ENCODE measurements at regions not wholly inside any gene's neighbourhood (a gene's known extent, or its start where the extent isn't known, plus 50 kb on each side); places are given as distances from the start of the nearest gene placed in this dataset.

- TF ChIP-seq CTCF (IDR thresholded peaks at IDR 0.05) (no peak), EP300 (IDR thresholded peaks at IDR 0.05) (no peak), POLR2AphosphoS5 (IDR thresholded peaks at IDR 0.05) (no peak)
- H3K27me3 ChIP-seq: peaks cover 58% of the 10 kb centered on the region
- ATAC-seq: no peak
- no peak overlapping the region for H3K27ac ChIP-seq
- H3K4me1 ChIP-seq: no peaks in the 10 kb centered on the region
- 50 to 70% methylated on average over 2 of the region's 2 CpGs for WGBS, 2 donors (ENCODE audit: low coverage in 1 of 2)
- H3K9me3 ChIP-seq: peaks cover 0 to 13% (median 0%) of the 10 kb centered on the region in 3 donors
- no peaks in the 10 kb centered on the region for H3K36me3 ChIP-seq
- H3K4me3 ChIP-seq: no peak overlapping the region
These were observed 197.0 kb upstream of the ZC3H12A start for GRCh38 chr1:37277366-37277765.

GRCh38 chr1:37281354-37281753, 193.0 kb upstream of the ZC3H12A start:
- ATAC-seq: no peak
- no peak overlapping the region for H3K27ac ChIP-seq
- no peaks in the 10 kb centered on the region for H3K4me1 ChIP-seq
- H3K36me3 ChIP-seq: no peaks in the 10 kb centered on the region
- TF ChIP-seq POLR2AphosphoS5 (IDR thresholded peaks at IDR 0.05) (no peak), CTCF (IDR thresholded peaks at IDR 0.05) (no peak), POLR2A (IDR thresholded peaks at IDR 0.05) (no peak), EP300 (IDR thresholded peaks at IDR 0.05) (no peak)
- WGBS, 2 donors (ENCODE audit: low coverage in 1 of 2): 0 to 17% methylated on average over 2 to 3 of the region's 3 CpGs
- H3K4me3 ChIP-seq: no peak overlapping the region
- H3K9me3 ChIP-seq: peaks cover 0 to 16% (median 0%) of the 10 kb centered on the region in 3 donors
- peaks cover 55% of the 10 kb centered on the region for H3K27me3 ChIP-seq

GRCh38 chr1:37282764-37283163, 191.6 kb upstream of the ZC3H12A start:
- Histone ChIP-seq H3K27me3 (peaks cover 52% of the 10 kb centered on the region), H3K9me3 (peaks cover 0 to 16% (median 0%) of the 10 kb centered on the region in 3 donors), H3K36me3 (no peaks in the 10 kb centered on the region), H3K4me3 (no peak overlapping the region), H3K4me1 (no peaks in the 10 kb centered on the region), H3K27ac (no peak overlapping the region)
- ATAC-seq: no peak
- WGBS, 2 donors (ENCODE audit: low coverage in 1 of 2): 32 to 50% methylated on average over 3 to 5 of the region's 6 CpGs
- TF ChIP-seq CTCF (IDR thresholded peaks at IDR 0.05) (no peak), EP300 (IDR thresholded peaks at IDR 0.05) (no peak), POLR2A (IDR thresholded peaks at IDR 0.05) (no peak), POLR2AphosphoS5 (IDR thresholded peaks at IDR 0.05) (no peak)

- no peak overlapping the region for H3K27ac ChIP-seq
- no peaks in the 10 kb centered on the region for H3K4me1 ChIP-seq
- no peaks in the 10 kb centered on the region for H3K36me3 ChIP-seq
- peaks cover 0 to 16% (median 0%) of the 10 kb centered on the region in 3 donors for H3K9me3 ChIP-seq
- no peak for ATAC-seq
- no peak for TF ChIP-seq CTCF (IDR thresholded peaks at IDR 0.05)
- no peak for TF ChIP-seq EP300 (IDR thresholded peaks at IDR 0.05)
- no peak for TF ChIP-seq POLR2AphosphoS5 (IDR thresholded peaks at IDR 0.05)
- no peak for TF ChIP-seq POLR2A (IDR thresholded peaks at IDR 0.05)
- no peak overlapping the region for H3K4me3 ChIP-seq
- WGBS, 2 donors (ENCODE audit: low coverage in 1 of 2): 50 to 63% methylated on average over 1 of the region's 4 CpGs
- peaks cover 49% of the 10 kb centered on the region for H3K27me3 ChIP-seq
These were observed 190.3 kb upstream of the ZC3H12A start for GRCh38 chr1:37284053-37284452.

GRCh38 chr1:37286881-37287280, 187.5 kb upstream of the ZC3H12A start:
- Histone ChIP-seq H3K4me1 (no peaks in the 10 kb centered on the region), H3K27me3 (peaks cover 50% of the 10 kb centered on the region), H3K27ac (no peak overlapping the region), H3K36me3 (no peaks in the 10 kb centered on the region), H3K9me3 (peaks cover 0 to 3% (median 0%) of the 10 kb centered on the region in 3 donors), H3K4me3 (no peak overlapping the region)
- 83 to 85% methylated on average over 1 to 2 of the region's 4 CpGs for whole genome bisulfite sequencing, 2 donors (ENCODE audit: low coverage in 1 of 2)
- TF ChIP-seq EP300 (IDR thresholded peaks at IDR 0.05) (no peak), POLR2AphosphoS5 (IDR thresholded peaks at IDR 0.05) (no peak), CTCF (IDR thresholded peaks at IDR 0.05) (no peak), POLR2A (IDR thresholded peaks at IDR 0.05) (no peak)
- ATAC-seq: no peak
